ENCODE measurements at regions not wholly inside any gene's neighbourhood (a gene's known extent, or its start where the extent isn't known, plus 50 kb on each side); places are given as distances from the start of the nearest gene placed in this dataset.

DNA sequence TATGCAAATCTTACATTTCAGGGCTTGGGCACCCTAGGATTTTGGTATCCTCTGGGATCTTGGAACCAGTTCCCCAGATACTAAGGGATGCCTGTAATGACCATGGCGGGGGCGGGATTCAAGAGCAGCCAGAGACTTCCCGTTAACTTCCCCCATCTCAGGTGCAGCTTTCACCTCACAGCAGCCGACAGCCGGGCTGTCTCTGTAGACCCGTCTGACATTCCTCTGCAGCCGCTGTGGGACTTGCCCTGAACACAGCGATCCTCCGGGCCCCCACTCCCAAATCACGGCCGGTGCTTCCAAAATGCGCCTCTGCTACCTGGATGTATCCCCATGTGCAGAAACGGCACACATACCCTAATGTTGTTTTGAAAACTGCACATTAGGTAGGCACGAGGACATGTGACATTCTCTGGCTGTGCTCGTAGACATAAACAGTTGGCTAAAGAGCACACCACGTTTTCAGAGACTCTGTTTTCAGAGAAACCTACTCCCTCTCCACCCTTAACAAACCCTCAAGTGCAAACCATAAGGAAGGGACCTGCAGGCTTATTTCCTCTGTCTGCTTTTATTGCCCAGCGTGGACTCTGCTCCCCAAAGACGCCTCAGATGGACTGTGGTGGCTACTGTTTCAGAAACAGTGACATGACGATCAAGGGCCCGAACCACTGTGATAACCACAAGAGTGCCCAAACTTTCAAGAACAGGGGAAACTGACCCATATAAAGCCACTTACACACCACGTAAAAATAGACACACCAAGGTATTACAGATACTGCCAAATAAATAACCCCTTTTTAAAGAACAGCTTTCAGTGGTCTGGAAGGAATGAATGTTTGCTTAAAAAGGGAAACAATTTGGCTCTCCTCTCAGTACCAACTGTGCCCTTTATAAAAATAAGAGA, 72.9 kb upstream of the FOXC1 start:
- H3K4me3 ChIP-seq (ENCODE audit: insufficient read depth, low read depth, low read length) = no peak overlapping the region
- no peaks in the 10 kb centered on the region for H3K9me3 ChIP-seq (ENCODE audit: control insufficient read depth, insufficient read depth, low read length)
- H3K4ac ChIP-seq (ENCODE audit: low read depth, low read length) = no peak overlapping the region
- H3K79me1 ChIP-seq (ENCODE audit: low read depth in 1 of 2, low read length in 2 of 2) = no peaks in the 10 kb centered on the region
- no peaks in the 10 kb centered on the region for H3K36me3 ChIP-seq (ENCODE audit: control insufficient read depth, insufficient read depth, low read length)
- no peak overlapping the region for H2AK9ac ChIP-seq (replicated peaks; ENCODE audit: low read depth, low read length, poor library complexity)
- no peak overlapping the region for H2BK15ac ChIP-seq (ENCODE audit: low read depth, low read length)
- no peak overlapping the region for H4K5ac ChIP-seq (ENCODE audit: low read depth, low read length)
- H4K8ac ChIP-seq (ENCODE audit: low read depth in 2 of 2, low read length in 2 of 2) = no peak overlapping the region
- no peak overlapping the region for H3K18ac ChIP-seq (ENCODE audit: low read depth, low read length)
- no peak overlapping the region for H3K23ac ChIP-seq (ENCODE audit: low read depth, low read length)
- TF ChIP-seq CHD1 (IDR thresholded peaks at IDR 0.05; ENCODE audit: low read depth, low read length) (no peak), MAZ (IDR thresholded peaks at IDR 0.05; ENCODE audit: borderline replicate concordance, low read depth, low read length) (no peak), BHLHE40 (IDR thresholded peaks at IDR 0.05; ENCODE audit: low read depth, low read length) (no peak), RAD21 (IDR thresholded peaks at IDR 0.05; ENCODE audit: low read length) (no peak)
- H2BK120ac ChIP-seq (ENCODE audit: low read depth, low read length) = no peak overlapping the region
- H3K4me2 ChIP-seq (ENCODE audit: low read depth, low read length) = no peak overlapping the region
- no peak for ATAC-seq (ENCODE audit: low read depth)
- CTCF ChIA-PET = no interaction called here
- BruUV-seq (replicated peaks) = no TSS peak
- H2BK20ac ChIP-seq (ENCODE audit: low read depth, low read length) = no peak overlapping the region
- H3K27me3 ChIP-seq (ENCODE audit: control insufficient read depth, insufficient read depth, low read length) = peaks cover 1% of the 10 kb centered on the region; the same call in 1 of the 2 replicates
- H2AFZ ChIP-seq (replicated peaks; ENCODE audit: low read length, poor library complexity) = no peak overlapping the region
- H4K91ac ChIP-seq (ENCODE audit: insufficient read depth, low read depth, low read length) = no peak overlapping the region
- no peak overlapping the region for H3K56ac ChIP-seq (ENCODE audit: extremely low read depth, insufficient read depth, low read length)
- no peak overlapping the region for H2AK5ac ChIP-seq (ENCODE audit: low read depth, low read length)
- intact Hi-C loops (cut with micrococcal nuclease) (no loop called here), dilution Hi-C loops (cut with HindIII; ENCODE audit: low sequenced_read_pairs, unreplicated experiment) (no loop called here), in situ Hi-C loops (cut with MboI; ENCODE audit: low sequenced_read_pairs) (no loop called here)
- H3K9ac ChIP-seq (ENCODE audit: low read depth, low read length) = no peak overlapping the region
- POLR2A ChIA-PET (ENCODE audit: unreplicated experiment) = no interaction called here
- no peak for DNase-seq
- H3K4me1 ChIP-seq (ENCODE audit: control insufficient read depth, insufficient read depth, low read length) = no peaks in the 10 kb centered on the region
- H2BK5ac ChIP-seq (ENCODE audit: low read depth, low read length, poor library complexity, severe bottlenecking) = no peak overlapping the region
- no peaks in the 10 kb centered on the region for H4K20me1 ChIP-seq (ENCODE audit: insufficient read depth, low read length)
- 61% methylated on average over 9 of the region's 21 CpGs; no CpG with 5 or more reads in 1 of the 2 experiments for WGBS, 2 experiments (ENCODE audit: extremely low coverage in 2 of 2, insufficient read length in 1 of 2)
- no peak overlapping the region for H3K27ac ChIP-seq (ENCODE audit: insufficient read depth, low read length)
- no peaks in the 10 kb centered on the region for H3K9me1 ChIP-seq (ENCODE audit: insufficient read depth, low read length)
- no peak overlapping the region for H3K14ac ChIP-seq (replicated peaks; ENCODE audit: low read depth, low read length)

Measured in IMR-90 (cell line).